B cell (primary cell): ENCODE measurements at regions not wholly inside any gene's neighbourhood (a gene's known extent, or its start where the extent isn't known, plus 50 kb on each side); places are given as distances from the start of the nearest gene placed in this dataset.

ENCODE experiments used
- ATAC-seq: fragments of 200-7000 bp; cut with Tn5 transposase; one replicate; pipeline ENCODE4 v1.10.0; 2021; ENCODE audit warnings: low read depth, mild to moderate bottlenecking, moderate number of reproducible peaks, moderate library complexity
- CTCF ChIA-PET: fragments of 350-600 bp; sonication (Branson Sonifier 250); formaldehyde crosslinking; loops from one replicate; lab custom pipeline; 2021; ENCODE audit warnings: antibody characterized with exemption, inconsistent platforms; lab: Charles Lee
- POLR2A ChIA-PET: fragments of 350-600 bp; sonication (Branson Sonifier 250); formaldehyde crosslinking; loops from one replicate; lab custom pipeline; 2021; ENCODE audit warnings: antibody characterized with exemption; lab: Charles Lee
- DNase-seq: peaks from one replicate; pipeline ENCODE4 v3.0.0; 2013
- H2AFZ ChIP-seq: 2 replicates; pipeline ENCODE4 v1.6.1; 2012; ENCODE audit warnings: mild to moderate bottlenecking, low read depth, low read length; ENCODE audit not compliant: insufficient read depth, poor library complexity, severe bottlenecking
- H3K27ac ChIP-seq, 2 donors: 1 replicate in 1 of 2; 2 replicates in 1 of 2; pipeline ENCODE4 v1.5.1; 2012 to 2013; ENCODE audit warnings: low read length in 2 of 2, mild to moderate bottlenecking in 2 of 2, moderate library complexity in 1 of 2
- H3K27me3 ChIP-seq, 4 experiments: fragments of 200-600 bp in 1 of 4; sonication (generic) in 1 of 4; replicated peaks in 1 of 4; 1 replicate in 2 of 4; 2 replicates in 2 of 4; pipeline versions ENCODE4 v1.6.1 to v1.7.0; 2013 to 2016; ENCODE audit warnings: low read length in 3 of 4, mild to moderate bottlenecking in 2 of 4, mixed read lengths in 1 of 4, moderate library complexity in 1 of 4; ENCODE audit not compliant: insufficient read depth in 4 of 4, control insufficient read depth in 3 of 4; ENCODE audit errors: control extremely low read depth in 1 of 4
- H3K36me3 ChIP-seq, 2 experiments: replicated peaks in 1 of 2; 1 replicate in 1 of 2; 2 replicates in 1 of 2; pipeline versions ENCODE4 v1.6.1 to v1.7.1; 2013; ENCODE audit warnings: low read length in 1 of 2; ENCODE audit not compliant: insufficient read depth in 2 of 2, control insufficient read depth in 1 of 2; ENCODE audit errors: control extremely low read depth in 1 of 2, extremely low read depth in 1 of 2
- H3K4me1 ChIP-seq, 2 donors: fragments of 200-600 bp in 1 of 2; sonication (generic) in 1 of 2; 1 replicate in 1 of 2; 2 replicates in 1 of 2; pipeline versions ENCODE4 v1.5.1 to v1.6.1; 2013 to 2017; ENCODE audit warnings: low read length in 2 of 2; ENCODE audit not compliant: control insufficient read depth in 2 of 2, insufficient read depth in 2 of 2
- H3K4me2 ChIP-seq: replicated peaks from 2 replicates; pipeline ENCODE3; 2012; ENCODE audit warnings: mild to moderate bottlenecking, low read depth, low read length; ENCODE audit not compliant: poor library complexity, severe bottlenecking
- H3K4me3 ChIP-seq, 5 experiments: fragments of 200-600 bp in 1 of 5; sonication (generic) in 1 of 5; 1 replicate in 3 of 5; 2 replicates in 2 of 5; pipeline versions ENCODE4 v1.5.1 to v1.7.0; 2011 to 2016; ENCODE audit warnings: low read length in 4 of 5, mild to moderate bottlenecking in 4 of 5, low read depth in 2 of 5, control low read depth in 1 of 5, moderate library complexity in 1 of 5; ENCODE audit not compliant: insufficient read depth in 1 of 5; ENCODE audit errors: control extremely low read depth in 1 of 5, extremely low read depth in 1 of 5
- H3K79me2 ChIP-seq: fragments of 200-600 bp; sonication (generic); one replicate; pipeline ENCODE4 v1.6.0; 2016; ENCODE audit warnings: low read length; ENCODE audit not compliant: control insufficient read depth, insufficient read depth
- H3K9ac ChIP-seq: fragments of 200-600 bp; sonication (generic); 2 replicates; pipeline ENCODE4 v1.6.1; 2017; ENCODE audit warnings: mild to moderate bottlenecking, low read length, moderate library complexity
- H3K9me3 ChIP-seq, 3 donors: one replicate each; pipeline versions ENCODE4 v1.6.1 to v1.7.1; 2013; ENCODE audit warnings: low read length in 2 of 3; ENCODE audit not compliant: control insufficient read depth in 2 of 3, insufficient read depth in 1 of 3; ENCODE audit errors: control extremely low read depth in 1 of 3
- H4K20me1 ChIP-seq: 2 replicates; pipeline ENCODE4 v1.6.0; 2012; ENCODE audit warnings: mild to moderate bottlenecking, low read length; ENCODE audit not compliant: insufficient read depth, control insufficient read depth, poor library complexity, severe bottlenecking
- H3K27ac Mint-ChIP-seq: one replicate; pipeline ENCODE4 v1.8.0; 2021; ENCODE audit warnings: mixed read lengths
- H3K27me3 Mint-ChIP-seq: one replicate; pipeline ENCODE4 v1.8.0; 2021; ENCODE audit warnings: mixed read lengths
- H3K4me1 Mint-ChIP-seq: one replicate; pipeline ENCODE4 v1.8.0; 2021; ENCODE audit warnings: mixed read lengths
- H3K4me3 Mint-ChIP-seq: one replicate; pipeline ENCODE4 v1.8.0; 2021; ENCODE audit warnings: mixed read lengths
- H3K9me3 Mint-ChIP-seq: one replicate; pipeline ENCODE4 v1.8.0; 2022; ENCODE audit warnings: mixed read lengths; ENCODE audit not compliant: insufficient read depth
- CTCF ChIP-seq: fragments of 200-600 bp; IDR thresholded peaks from one replicate; pipeline ENCODE4 v1.8.0; 2022; ENCODE audit warnings: antibody characterized with exemption, mild to moderate bottlenecking
- EZH2 ChIP-seq: IDR thresholded peaks from 2 replicates; pipeline ENCODE4 v1.6.1; 2012; ENCODE audit warnings: borderline replicate concordance, low read depth, mild to moderate bottlenecking, moderate library complexity, low read length; ENCODE audit not compliant: insufficient read depth, poor library complexity, severe bottlenecking
- WGBS: methylation state at CpG from one replicate; pipeline ENCODE4 v1.1.5; 2013; ENCODE audit warnings: missing lambda C conversion rate; ENCODE audit not compliant: insufficient coverage; 5-methylcytosine and 5-hydroxymethylcytosine counted together
- intact Hi-C: fragments of 100-400 bp; cut with micrococcal nuclease; formaldehyde crosslinking; loops from one replicate; pipeline ENCODE4 v1.10.0; 2022

- 90% methylated on average over 11 of the region's 13 CpGs for WGBS
- Histone ChIP-seq H3K36me3 (no peaks in the 10 kb centered on the region), H2AFZ (no peak overlapping the region), H4K20me1 (no peaks in the 10 kb centered on the region), H3K4me3 (no peak overlapping the region), H3K9ac (no peak overlapping the region), H3K4me1 (no peaks in the 10 kb centered on the region), H3K9me3 (peaks cover 0 to 8% (median 0%) of the 10 kb centered on the region in 3 donors), H3K79me2 (no peaks in the 10 kb centered on the region), H3K27ac (no peak overlapping the region), H3K27me3 (no peaks in the 10 kb centered on the region), H3K4me2 (no peak overlapping the region)
- Mint-ChIP-seq H3K27ac (no peak overlapping the region), H3K4me1 (no peaks in the 10 kb centered on the region), H3K27me3 (peaks cover 11% of the 10 kb centered on the region), H3K9me3 (no peaks in the 10 kb centered on the region), H3K4me3 (no peak overlapping the region)
- POLR2A ChIA-PET: no interaction called here
- DNase-seq (no peak), ATAC-seq (no peak)
- intact Hi-C loops: no loop called here
- CTCF ChIA-PET: no interaction called here
- TF ChIP-seq CTCF (no peak), EZH2 (no peak)
These were observed 236.1 kb downstream of the TEX29 start for GRCh38 chr13:111556496-111556895.

GRCh38 chr13:111557921-111558699 is 237.7 kb downstream of the TEX29 start:
- H3K27ac ChIP-seq: no peak overlapping the region
- Mint-ChIP-seq H3K27me3 (peaks cover 14% of the 10 kb centered on the region), H3K4me3 (no peak overlapping the region), H3K27ac (no peak overlapping the region), H3K4me1 (no peaks in the 10 kb centered on the region), H3K9me3 (no peaks in the 10 kb centered on the region)
- no peak overlapping the region for H3K4me3 ChIP-seq
- no peak overlapping the region for H3K9ac ChIP-seq
- ATAC-seq (no peak), DNase-seq (no peak)
- intact Hi-C loops: no loop called here
- TF ChIP-seq CTCF (no peak), EZH2 (no peak)
- no peaks in the 10 kb centered on the region for H3K36me3 ChIP-seq
- H2AFZ ChIP-seq: no peak overlapping the region
- H3K4me1 ChIP-seq: no peaks in the 10 kb centered on the region
- POLR2A ChIA-PET: no interaction called here
- no peak overlapping the region for H3K4me2 ChIP-seq
- no peaks in the 10 kb centered on the region for H3K27me3 ChIP-seq
- no peaks in the 10 kb centered on the region for H3K79me2 ChIP-seq
- peaks cover 0 to 8% (median 0%) of the 10 kb centered on the region in 3 donors for H3K9me3 ChIP-seq
- H4K20me1 ChIP-seq: no peaks in the 10 kb centered on the region
- CTCF ChIA-PET: no interaction called here
- WGBS: 95% methylated on average over 19 of the region's 19 CpGs
